H1 (cell line): ENCODE measurements at regions not wholly inside any gene's neighbourhood (a gene's known extent, or its start where the extent isn't known, plus 50 kb on each side); places are given as distances from the start of the nearest gene placed in this dataset.

Source experiments
- CTCF ChIA-PET: fragments of 300-600 bp; sonication (Branson Sonifier 250); formaldehyde crosslinking; loops from one replicate; lab custom pipeline; 2021; ENCODE audit not compliant: partially characterized antibody; lab: Charles Lee
- POLR2A ChIA-PET: fragments of 300-600 bp; sonication (Branson Sonifier 250); formaldehyde crosslinking; loops from one replicate; lab custom pipeline; 2021; ENCODE audit warnings: inconsistent platforms; ENCODE audit not compliant: partially characterized antibody; lab: Charles Lee
- DNase-seq, 2 experiments: peaks; one replicate each; pipeline versions ENCODE4 v3.0.0 to v3.0.0-alpha.2; 2010 to 2022; ENCODE audit warnings: low spot score in 2 of 2, low read depth in 1 of 2, mixed read lengths in 1 of 2
- FAIRE-seq: peaks from 2 replicates; lab custom pipeline; 2011; peaks lifted over from hg19 to GRCh38; lab: Jason Lieb, UNC
- H2AFZ ChIP-seq: 2 replicates; pipeline ENCODE4 v1.8.1; 2012; ENCODE audit warnings: low read length, inconsistent platforms
- H2AK5ac ChIP-seq: 2 replicates; pipeline ENCODE4 v1.6.1; 2013; ENCODE audit warnings: low read depth, low read length
- H2BK120ac ChIP-seq: replicated peaks from 2 replicates; pipeline ENCODE3; 2013; ENCODE audit warnings: low read depth, low read length, inconsistent platforms
- H2BK12ac ChIP-seq: 2 replicates; pipeline ENCODE4 v1.6.1; 2013; ENCODE audit warnings: low read depth, low read length
- H2BK15ac ChIP-seq: 2 replicates; pipeline ENCODE4 v1.6.1; 2013; ENCODE audit warnings: low read length
- H2BK20ac ChIP-seq: 2 replicates; pipeline ENCODE4 v1.6.1; 2013; ENCODE audit warnings: low read length
- H2BK5ac ChIP-seq: 2 replicates; pipeline ENCODE4 v1.6.1; 2013; ENCODE audit warnings: low read depth, low read length
- H3K14ac ChIP-seq: 2 replicates; pipeline ENCODE4 v1.6.1; 2013; ENCODE audit warnings: inconsistent platforms; ENCODE audit not compliant: insufficient read length
- H3K18ac ChIP-seq: 2 replicates; pipeline ENCODE4 v1.6.1; 2013; ENCODE audit warnings: low read length; ENCODE audit errors: extremely low read depth
- H3K23ac ChIP-seq: 2 replicates; pipeline ENCODE4 v1.6.1; 2013; ENCODE audit warnings: inconsistent platforms; ENCODE audit not compliant: insufficient read length
- H3K23me2 ChIP-seq: 2 replicates; pipeline ENCODE4 v1.6.1; 2013; ENCODE audit warnings: low read depth, low read length
- H3K27ac ChIP-seq: 2 replicates; pipeline ENCODE4 v1.6.1; 2011; ENCODE audit warnings: low read depth, low read length, inconsistent platforms
- H3K27me3 ChIP-seq, 4 experiments: replicated peaks in 1 of 4; 1 replicate in 1 of 4; 2 replicates in 3 of 4; pipeline versions ENCODE4 v1.6.1 to v1.8.1; 2011 to 2013; ENCODE audit warnings: low read length in 3 of 4, mild to moderate bottlenecking in 3 of 4, inconsistent platforms in 2 of 4, mixed read lengths in 2 of 4, moderate library complexity in 1 of 4; ENCODE audit not compliant: control insufficient read depth in 3 of 4, insufficient read depth in 3 of 4; ENCODE audit errors: extremely low read depth in 1 of 4
- H3K36me3 ChIP-seq, 4 experiments: 2 replicates each; pipeline versions ENCODE4 v1.6.1 to v1.8.1; 2011 to 2013; ENCODE audit warnings: mild to moderate bottlenecking in 4 of 4, low read length in 3 of 4, moderate library complexity in 2 of 4, control low read depth in 1 of 4, inconsistent platforms in 1 of 4; ENCODE audit not compliant: insufficient read depth in 4 of 4, control insufficient read depth in 2 of 4
- H3K4ac ChIP-seq: replicated peaks from 2 replicates; pipeline ENCODE3; 2013; ENCODE audit warnings: low read length, low read depth, mixed read lengths, inconsistent platforms; ENCODE audit not compliant: insufficient read length
- H3K4me1 ChIP-seq, 4 experiments: replicated peaks in 1 of 4; 1 replicate in 1 of 4; 2 replicates in 3 of 4; pipeline versions ENCODE4 v1.6.1 to v1.8.1; 2011 to 2013; ENCODE audit warnings: low read length in 3 of 4, inconsistent platforms in 2 of 4, mixed read lengths in 1 of 4; ENCODE audit not compliant: insufficient read depth in 4 of 4, control insufficient read depth in 3 of 4
- H3K4me2 ChIP-seq, 2 experiments: 2 replicates each; pipeline versions ENCODE4 v1.6.1 to v1.8.1; 2011 to 2013; ENCODE audit warnings: low read depth in 2 of 2, low read length in 2 of 2, control low read depth in 1 of 2, inconsistent platforms in 1 of 2, mild to moderate bottlenecking in 1 of 2; ENCODE audit not compliant: insufficient read depth in 1 of 2
- H3K4me3 ChIP-seq, 4 experiments: fragments of 200-600, 300-600 bp in 1 of 4; sonication (generic), shearing (Covaris generic), sonication (Bioruptor Twin) in 1 of 4; 2 replicates each; pipeline versions ENCODE4 v1.5.1 to v1.8.1; 2011 to 2016; ENCODE audit warnings: low read length in 4 of 4, low read depth in 3 of 4, control low read depth in 2 of 4, inconsistent platforms in 2 of 4, mild to moderate bottlenecking in 2 of 4, mixed read lengths in 1 of 4, moderate library complexity in 1 of 4; ENCODE audit not compliant: insufficient read depth in 2 of 4; ENCODE audit errors: extremely low read depth in 1 of 4
- H3K56ac ChIP-seq: replicated peaks from 2 replicates; pipeline ENCODE3; 2013; ENCODE audit warnings: low read depth, mild to moderate bottlenecking, mixed read lengths, low read length, inconsistent platforms; ENCODE audit not compliant: insufficient read length
- H3K79me1 ChIP-seq: 2 replicates; pipeline ENCODE4 v1.6.1; 2013; ENCODE audit warnings: low read depth, low read length, control low read depth
- H3K79me2 ChIP-seq, 2 experiments: 2 replicates each; pipeline versions ENCODE4 v1.6.1 to v1.8.1; 2012 to 2013; ENCODE audit warnings: low read length in 2 of 2, mild to moderate bottlenecking in 2 of 2, inconsistent platforms in 1 of 2; ENCODE audit not compliant: insufficient read depth in 2 of 2, control insufficient read depth in 1 of 2
- H3K9ac ChIP-seq, 4 experiments: replicated peaks in 1 of 4; 1 replicate in 1 of 4; 2 replicates in 3 of 4; pipeline versions ENCODE4 v1.6.1 to v1.8.1; 2011 to 2013; ENCODE audit warnings: low read depth in 3 of 4, low read length in 3 of 4, control low read depth in 2 of 4, mild to moderate bottlenecking in 2 of 4, moderate library complexity in 2 of 4, inconsistent platforms in 1 of 4; ENCODE audit errors: extremely low read depth in 1 of 4
- H3K9me3 ChIP-seq, 2 experiments: 2 replicates each; pipeline versions ENCODE4 v1.6.1 to v1.8.1; 2012 to 2013; ENCODE audit warnings: mild to moderate bottlenecking in 2 of 2, moderate library complexity in 2 of 2, control low read depth in 1 of 2, inconsistent platforms in 1 of 2, low read depth in 1 of 2, low read length in 1 of 2, mixed read lengths in 1 of 2; ENCODE audit not compliant: insufficient read depth in 2 of 2
- H4K20me1 ChIP-seq, 2 experiments: replicated peaks in 1 of 2; 2 replicates each; pipeline versions ENCODE3 to v1.8.1; 2011 to 2013; ENCODE audit warnings: inconsistent platforms in 2 of 2, low read length in 2 of 2, mild to moderate bottlenecking in 1 of 2; ENCODE audit not compliant: insufficient read depth in 2 of 2, control insufficient read depth in 1 of 2
- H4K5ac ChIP-seq: 2 replicates; pipeline ENCODE4 v1.6.1; 2013; ENCODE audit warnings: low read length, low read depth, mixed read lengths, inconsistent platforms; ENCODE audit not compliant: insufficient read length
- H4K8ac ChIP-seq: 2 replicates; pipeline ENCODE4 v1.8.0; 2013; ENCODE audit warnings: mild to moderate bottlenecking, moderate library complexity, low read length, inconsistent platforms; ENCODE audit not compliant: insufficient read depth; ENCODE audit errors: extremely low read depth
- H4K91ac ChIP-seq: replicated peaks from 2 replicates; pipeline ENCODE3; 2013; ENCODE audit warnings: low read length, mixed read lengths, inconsistent platforms; ENCODE audit not compliant: insufficient read length
- EGR1 ChIP-seq: IDR thresholded peaks from 2 replicates; pipeline ENCODE4 v1.6.1; 2011; ENCODE audit warnings: low read depth, low read length, borderline replicate concordance
- SP4 ChIP-seq: IDR thresholded peaks from 2 replicates; pipeline ENCODE4 v1.6.1; 2012; ENCODE audit warnings: low read length, inconsistent platforms
- TAF1 ChIP-seq: IDR thresholded peaks from 2 replicates; pipeline ENCODE4 v1.6.1; 2011; ENCODE audit warnings: mild to moderate bottlenecking, low read depth, low read length
- ZNF274 ChIP-seq: IDR thresholded peaks from 2 replicates; pipeline ENCODE4 v1.7.0; 2012; ENCODE audit warnings: low read length, borderline replicate concordance; ENCODE audit errors: extremely low read depth
- WGBS, 2 experiments: shearing (Covaris generic) in 1 of 2; methylation state at CpG; one replicate each; pipeline versions ENCODE4 v1.1.6 to v1.1.7; 2013 to 2015; ENCODE audit warnings: low lambda C conversion rate in 2 of 2, mixed read lengths in 2 of 2, inconsistent platforms in 1 of 2, low coverage in 1 of 2, missing lambda C conversion rate in 1 of 2; ENCODE audit not compliant: insufficient replicate concordance in 2 of 2, insufficient coverage in 1 of 2, insufficient read length in 1 of 2; ENCODE audit errors: extremely low coverage in 1 of 2, missing lambda C conversion rate in 1 of 2; 5-methylcytosine and 5-hydroxymethylcytosine counted together
- TF ChIP-seq, protein P1 (sequence below): IDR thresholded peaks from 2 replicates; pipeline ENCODE4 v1.6.1; 2011; ENCODE audit warnings: low read length, improper control_type of control experiment

DNA sequence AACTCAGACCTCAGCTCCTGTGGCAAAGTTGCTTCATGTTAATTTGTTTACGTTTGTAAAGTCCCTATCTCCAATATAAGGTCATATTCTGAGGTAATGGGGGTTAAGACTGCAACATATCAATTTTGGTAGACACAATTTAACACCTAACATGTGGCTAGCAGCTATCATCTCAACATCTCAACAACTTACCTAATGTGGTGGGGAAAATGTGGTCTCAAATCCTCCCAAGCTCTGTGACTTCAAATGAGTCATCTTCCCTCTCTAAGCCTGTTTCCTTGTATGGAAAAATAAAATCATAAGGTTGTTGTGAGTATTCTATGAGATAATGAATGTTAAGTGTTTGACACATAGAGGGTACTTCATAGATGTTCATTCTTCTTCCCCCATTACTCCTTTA, 443.3 kb downstream of the CDK5RAP2 start:
- Histone ChIP-seq H3K27ac (no peak overlapping the region), H3K4me3 (no peak overlapping the region), H3K23me2 (no peaks in the 10 kb centered on the region), H3K14ac (no peak overlapping the region), H4K20me1 (no peaks in the 10 kb centered on the region), H2AFZ (no peak overlapping the region), H3K56ac (no peak overlapping the region), H3K36me3 (no peaks in the 10 kb centered on the region), H4K91ac (no peak overlapping the region), H3K79me1 (no peaks in the 10 kb centered on the region), H3K4ac (no peak overlapping the region), H3K4me1 (no peaks in the 10 kb centered on the region), H2BK20ac (no peak overlapping the region), H2BK120ac (no peak overlapping the region), H4K8ac (no peak overlapping the region), H3K18ac (no peak overlapping the region), H2AK5ac (no peak overlapping the region), H2BK12ac (no peak overlapping the region), H2BK15ac (no peak overlapping the region), H3K23ac (no peak overlapping the region), H4K5ac (no peak overlapping the region), H3K79me2 (no peaks in the 10 kb centered on the region), H3K9ac (no peak overlapping the region), H3K4me2 (no peak overlapping the region), H2BK5ac (no peak overlapping the region), H3K9me3 (peaks cover 18 to 26% of the 10 kb centered on the region in 2 experiments; a peak in 3 of 4 replicates), H3K27me3 (no peaks in the 10 kb centered on the region)
- DNase-seq (no peak), FAIRE-seq (no peak)
- WGBS, 2 experiments, result 76% methylated on average over 1 of the region's 1 CpG; no CpG with 5 or more reads in 1 of the 2 experiments
- CTCF ChIA-PET, result interaction anchor here (1.1 kb wide), 1 partner anchor 27 kb away, joined by 3 read pairs; no protein-coding TSS in a partner anchor
- POLR2A ChIA-PET, result no interaction called here
- TF ChIP-seq, protein P1, sequence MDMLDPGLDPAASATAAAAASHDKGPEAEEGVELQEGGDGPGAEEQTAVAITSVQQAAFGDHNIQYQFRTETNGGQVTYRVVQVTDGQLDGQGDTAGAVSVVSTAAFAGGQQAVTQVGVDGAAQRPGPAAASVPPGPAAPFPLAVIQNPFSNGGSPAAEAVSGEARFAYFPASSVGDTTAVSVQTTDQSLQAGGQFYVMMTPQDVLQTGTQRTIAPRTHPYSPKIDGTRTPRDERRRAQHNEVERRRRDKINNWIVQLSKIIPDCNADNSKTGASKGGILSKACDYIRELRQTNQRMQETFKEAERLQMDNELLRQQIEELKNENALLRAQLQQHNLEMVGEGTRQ, result no peak
- no peak for TF ChIP-seq ZNF274
- no peak for TF ChIP-seq TAF1
- TF ChIP-seq SP4, result no peak
- TF ChIP-seq EGR1, result no peak
